ENCODE measurements at regions not wholly inside any gene's neighbourhood (a gene's known extent, or its start where the extent isn't known, plus 50 kb on each side); places are given as distances from the start of the nearest gene placed in this dataset.
"Not testable (repeated sequence)": the region's sequence is repeated elsewhere in the genome, so short reads cannot be mapped to it uniquely, and the experiment has no call there.

- H3K36me3 Mint-ChIP-seq (ENCODE audit: low read depth) = no peaks in the 10 kb centered on the region
- no peak overlapping the region for H3K4me3 Mint-ChIP-seq
- no peaks in the 10 kb centered on the region for H3K27me3 Mint-ChIP-seq (ENCODE audit: low read depth, poor library complexity)
- H3K4me1 Mint-ChIP-seq = peaks cover 43% of the 10 kb centered on the region
- TF ChIP-seq CTCF (IDR thresholded peaks at IDR 0.05) = no peak
- no peak overlapping the region for H3K27ac Mint-ChIP-seq
- peaks cover 10% of the 10 kb centered on the region for H3K9me3 Mint-ChIP-seq
- no peak for DNase-seq
These were observed 84.3 kb upstream of the TAF11L2 start for GRCh38 chr5:17413691-17414090.

- Mint-ChIP-seq H3K27me3 (ENCODE audit: low read depth, poor library complexity) (no peaks in the 10 kb centered on the region), H3K9me3 (peaks cover 10% of the 10 kb centered on the region), H3K36me3 (ENCODE audit: low read depth) (no peaks in the 10 kb centered on the region), H3K27ac (peak overlapping the region; percentile 88), H3K4me3 (no peak overlapping the region), H3K4me1 (peaks cover 43% of the 10 kb centered on the region)
- DNase-seq = peak; percentile 27
- TF ChIP-seq CTCF (IDR thresholded peaks at IDR 0.05) = no peak
These were observed 82.7 kb upstream of the TAF11L2 start for GRCh38 chr5:17415321-17415758.

- not testable (repeated sequence) for H3K36me3 Mint-ChIP-seq (ENCODE audit: low read depth); DNase-seq; H3K27ac Mint-ChIP-seq; H3K27me3 Mint-ChIP-seq (ENCODE audit: low read depth, poor library complexity); H3K4me3 Mint-ChIP-seq; H3K9me3 Mint-ChIP-seq
- peaks cover 41% of the 10 kb centered on the region for H3K4me1 Mint-ChIP-seq
These were observed 81.7 kb upstream of the TAF11L2 start for GRCh38 chr5:17416374-17416773.

GRCh38 chr5:17424674-17425073, 73.4 kb upstream of the TAF11L2 start:
- Mint-ChIP-seq H3K4me1 (peaks cover 30% of the 10 kb centered on the region), H3K27ac (no peak overlapping the region), H3K4me3 (no peak overlapping the region), H3K36me3 (ENCODE audit: low read depth) (no peaks in the 10 kb centered on the region), H3K9me3 (no peaks in the 10 kb centered on the region), H3K27me3 (ENCODE audit: low read depth, poor library complexity) (no peaks in the 10 kb centered on the region)
- DNase-seq = no peak
- TF ChIP-seq CTCF (IDR thresholded peaks at IDR 0.05) = no peak

GRCh38 chr5:17425385-17426070, 72.5 kb upstream of the TAF11L2 start:
- H3K9me3 Mint-ChIP-seq = no peaks in the 10 kb centered on the region
- DNase-seq = no peak
- H3K4me3 Mint-ChIP-seq = no peak overlapping the region
- peaks cover 30% of the 10 kb centered on the region for H3K4me1 Mint-ChIP-seq
- TF ChIP-seq CTCF (IDR thresholded peaks at IDR 0.05) = no peak
- H3K27me3 Mint-ChIP-seq (ENCODE audit: low read depth, poor library complexity) = no peaks in the 10 kb centered on the region
- no peaks in the 10 kb centered on the region for H3K36me3 Mint-ChIP-seq (ENCODE audit: low read depth)
- no peak overlapping the region for H3K27ac Mint-ChIP-seq

GRCh38 chr5:17426104-17426749, 71.8 kb upstream of the TAF11L2 start:
- Mint-ChIP-seq H3K36me3 (ENCODE audit: low read depth) (no peaks in the 10 kb centered on the region), H3K4me1 (peaks cover 30% of the 10 kb centered on the region), H3K4me3 (no peak overlapping the region), H3K9me3 (no peaks in the 10 kb centered on the region), H3K27me3 (ENCODE audit: low read depth, poor library complexity) (peaks cover 4% of the 10 kb centered on the region), H3K27ac (no peak overlapping the region)
- no peak for DNase-seq
- TF ChIP-seq CTCF (IDR thresholded peaks at IDR 0.05) = no peak
